Skeletal muscle satellite cell (primary cell): ENCODE measurements at regions not wholly inside any gene's neighbourhood (a gene's known extent, or its start where the extent isn't known, plus 50 kb on each side); places are given as distances from the start of the nearest gene placed in this dataset.

Source experiments
- H3K27me3 ChIP-seq: 2 replicates; pipeline ENCODE4 v1.7.0; 2013; ENCODE audit warnings: low read length; ENCODE audit not compliant: control insufficient read depth, insufficient read depth
- H3K36me3 ChIP-seq: 2 replicates; pipeline ENCODE4 v1.7.0; 2013; ENCODE audit warnings: mild to moderate bottlenecking, control low read depth, low read length; ENCODE audit not compliant: insufficient read depth
- H3K4me1 ChIP-seq: 2 replicates; pipeline ENCODE4 v1.7.0; 2013; ENCODE audit warnings: low read length; ENCODE audit not compliant: control insufficient read depth, insufficient read depth
- H3K4me2 ChIP-seq: 2 replicates; pipeline ENCODE4 v1.7.0; 2013; ENCODE audit warnings: mild to moderate bottlenecking, low read length
- H3K4me3 ChIP-seq: 2 replicates; pipeline ENCODE4 v1.7.0; 2013; ENCODE audit warnings: low read length
- H3K9ac ChIP-seq: 2 replicates; pipeline ENCODE4 v1.7.0; 2013; ENCODE audit warnings: mild to moderate bottlenecking, low read depth, low read length, moderate library complexity
- H3K9me3 ChIP-seq: replicated peaks from 2 replicates; pipeline ENCODE4 v1.7.0; 2013; ENCODE audit warnings: mild to moderate bottlenecking, control low read depth, low read length

- Histone ChIP-seq H3K9ac (no peak overlapping the region), H3K27me3 (no peaks in the 10 kb centered on the region), H3K4me3 (no peak overlapping the region), H3K9me3 (peaks cover 6% of the 10 kb centered on the region), H3K36me3 (no peaks in the 10 kb centered on the region), H3K4me1 (no peaks in the 10 kb centered on the region), H3K4me2 (no peak overlapping the region)
Observed at GRCh38 chr1:80989455-80989854, 811.3 kb upstream of the ADGRL2 start.

GRCh38 chr1:80988926-80989325 is 811.8 kb upstream of the ADGRL2 start:
- no peaks in the 10 kb centered on the region for H3K4me1 ChIP-seq
- H3K9me3 ChIP-seq: peaks cover 6% of the 10 kb centered on the region
- H3K9ac ChIP-seq: no peak overlapping the region
- no peak overlapping the region for H3K4me2 ChIP-seq
- H3K36me3 ChIP-seq: no peaks in the 10 kb centered on the region
- H3K4me3 ChIP-seq: no peak overlapping the region
- H3K27me3 ChIP-seq: no peaks in the 10 kb centered on the region

GRCh38 chr1:80987824-80988223 is 812.9 kb upstream of the ADGRL2 start:
- H3K4me1 ChIP-seq: no peaks in the 10 kb centered on the region
- H3K9me3 ChIP-seq: peaks cover 6% of the 10 kb centered on the region
- no peaks in the 10 kb centered on the region for H3K27me3 ChIP-seq
- no peak overlapping the region for H3K4me2 ChIP-seq
- H3K4me3 ChIP-seq: no peak overlapping the region
- no peaks in the 10 kb centered on the region for H3K36me3 ChIP-seq
- H3K9ac ChIP-seq: no peak overlapping the region

GRCh38 chr1:80987106-80987505 is 813.6 kb upstream of the ADGRL2 start:
- H3K9me3 ChIP-seq: peaks cover 6% of the 10 kb centered on the region
- no peak overlapping the region for H3K4me3 ChIP-seq
- H3K27me3 ChIP-seq: no peaks in the 10 kb centered on the region
- no peak overlapping the region for H3K4me2 ChIP-seq
- H3K4me1 ChIP-seq: no peaks in the 10 kb centered on the region
- no peaks in the 10 kb centered on the region for H3K36me3 ChIP-seq
- H3K9ac ChIP-seq: no peak overlapping the region

- no peaks in the 10 kb centered on the region for H3K36me3 ChIP-seq
- H3K4me3 ChIP-seq: no peak overlapping the region
- peaks cover 4% of the 10 kb centered on the region for H3K9me3 ChIP-seq
- H3K27me3 ChIP-seq: no peaks in the 10 kb centered on the region
- no peak overlapping the region for H3K4me2 ChIP-seq
- no peak overlapping the region for H3K9ac ChIP-seq
- no peaks in the 10 kb centered on the region for H3K4me1 ChIP-seq
Observed at GRCh38 chr1:80982831-80983230, 817.9 kb upstream of the ADGRL2 start.

GRCh38 chr1:80973101-80973500 is 827.6 kb upstream of the ADGRL2 start:
- Histone ChIP-seq H3K9me3 (no peaks in the 10 kb centered on the region), H3K36me3 (no peaks in the 10 kb centered on the region), H3K9ac (no peak overlapping the region), H3K4me1 (no peaks in the 10 kb centered on the region), H3K27me3 (no peaks in the 10 kb centered on the region), H3K4me3 (no peak overlapping the region), H3K4me2 (no peak overlapping the region)

- Histone ChIP-seq H3K4me1 (no peaks in the 10 kb centered on the region), H3K9ac (no peak overlapping the region), H3K27me3 (no peaks in the 10 kb centered on the region), H3K4me2 (no peak overlapping the region), H3K9me3 (peaks cover 4% of the 10 kb centered on the region), H3K4me3 (no peak overlapping the region), H3K36me3 (no peaks in the 10 kb centered on the region)
Observed at GRCh38 chr1:80966266-80966665, 834.5 kb upstream of the ADGRL2 start.

GRCh38 chr1:80962564-80962963 is 838.2 kb upstream of the ADGRL2 start:
- Histone ChIP-seq H3K9me3 (peaks cover 4% of the 10 kb centered on the region), H3K36me3 (no peaks in the 10 kb centered on the region), H3K27me3 (no peaks in the 10 kb centered on the region), H3K4me2 (no peak overlapping the region), H3K9ac (no peak overlapping the region), H3K4me3 (no peak overlapping the region), H3K4me1 (no peaks in the 10 kb centered on the region)

- Histone ChIP-seq H3K4me1 (no peaks in the 10 kb centered on the region), H3K27me3 (no peaks in the 10 kb centered on the region), H3K9me3 (peaks cover 4% of the 10 kb centered on the region), H3K36me3 (no peaks in the 10 kb centered on the region), H3K9ac (no peak overlapping the region), H3K4me3 (no peak overlapping the region), H3K4me2 (no peak overlapping the region)
Observed at GRCh38 chr1:80961464-80962190, 839.1 kb upstream of the ADGRL2 start.

- H3K9me3 ChIP-seq: peaks cover 6% of the 10 kb centered on the region
- no peaks in the 10 kb centered on the region for H3K4me1 ChIP-seq
- no peaks in the 10 kb centered on the region for H3K36me3 ChIP-seq
Observed at GRCh38 chr1:80933346-80933745, 867.4 kb upstream of the ADGRL2 start.

GRCh38 chr1:80931178-80931577 is 869.6 kb upstream of the ADGRL2 start:
- no peak overlapping the region for H3K4me2 ChIP-seq
- H3K36me3 ChIP-seq: no peaks in the 10 kb centered on the region
- H3K27me3 ChIP-seq: no peaks in the 10 kb centered on the region
- peaks cover 6% of the 10 kb centered on the region for H3K9me3 ChIP-seq
- no peak overlapping the region for H3K9ac ChIP-seq
- H3K4me1 ChIP-seq: no peaks in the 10 kb centered on the region
- no peak overlapping the region for H3K4me3 ChIP-seq

More at GRCh38 chr1:80933346-80933745, 867.4 kb upstream of the ADGRL2 start:
- Histone ChIP-seq H3K4me2 (no peak overlapping the region), H3K27me3 (no peaks in the 10 kb centered on the region), H3K9ac (no peak overlapping the region), H3K4me3 (no peak overlapping the region)

GRCh38 chr1:80929868-80930508 is 870.7 kb upstream of the ADGRL2 start:
- Histone ChIP-seq H3K4me2 (no peak overlapping the region), H3K27me3 (no peaks in the 10 kb centered on the region), H3K4me1 (no peaks in the 10 kb centered on the region), H3K36me3 (no peaks in the 10 kb centered on the region), H3K9ac (no peak overlapping the region), H3K9me3 (peaks cover 6% of the 10 kb centered on the region), H3K4me3 (no peak overlapping the region)
